Psoas muscle (tissue), 7 donors: ENCODE measurements at regions not wholly inside any gene's neighbourhood (a gene's known extent, or its start where the extent isn't known, plus 50 kb on each side); places are given as distances from the start of the nearest gene placed in this dataset.

Experiments
- ATAC-seq, 4 donors: fragments of 200-7000 bp; cut with Tn5 transposase; one replicate each; pipeline ENCODE4 v1.9.1; 2020; ENCODE audit warnings: moderate library complexity in 3 of 4, mild to moderate bottlenecking in 2 of 4
- DNase-seq, 2 donors: peaks; one replicate each; pipeline ENCODE4 v3.0.0-alpha.2; 2020
- H3K27ac ChIP-seq: fragments of 200-600 bp; one replicate; pipeline ENCODE4 v1.8.0; 2022
- H3K27me3 ChIP-seq, 3 donors: fragments of 200-600 bp in 1 of 3; one replicate each; pipeline versions ENCODE4 v1.6.1 to v1.8.0; 2013 to 2022; ENCODE audit warnings: low read length in 2 of 3, mild to moderate bottlenecking in 2 of 3, moderate library complexity in 1 of 3; ENCODE audit not compliant: insufficient read depth in 3 of 3
- H3K36me3 ChIP-seq, 2 donors: fragments of 200-600 bp in 1 of 2; one replicate each; pipeline versions ENCODE4 v1.6.1 to v1.8.0; 2013 to 2022; ENCODE audit warnings: low read depth in 1 of 2, mild to moderate bottlenecking in 1 of 2, moderate library complexity in 1 of 2; ENCODE audit not compliant: insufficient read depth in 1 of 2
- H3K4me1 ChIP-seq: fragments of 200-600 bp; one replicate; pipeline ENCODE4 v1.8.0; 2022
- H3K4me3 ChIP-seq: fragments of 200-600 bp; one replicate; pipeline ENCODE4 v1.8.0; 2022; ENCODE audit warnings: mild to moderate bottlenecking
- H3K9me3 ChIP-seq: fragments of 200-600 bp; one replicate; pipeline ENCODE4 v1.8.0; 2022
- WGBS, 3 donors: extraction: QIAGEN DNeasy Blood & Tissue Kit; methylation state at CpG; one replicate each; pipeline versions ENCODE4 v1.1.6 to v1.1.7; 2013; 5-methylcytosine and 5-hydroxymethylcytosine counted together
- intact Hi-C, 2 donors: fragments of 100-400 bp; cut with DNase I; formaldehyde crosslinking; loops; one replicate each; pipeline versions ENCODE4 v1.11.0 to v1.14.2; 2022
- TF ChIP-seq, protein P1 (sequence below): fragments of 200-600 bp; IDR thresholded peaks from one replicate; pipeline ENCODE4 v1.8.0; 2022; ENCODE audit warnings: antibody characterized with exemption
- donor health status: healthy with polysubstance abuse.
- donor health status: DM: no; HTN: no; CAD: no; lungs with moderate emphysema.
- donor health status: Bipolar disorder and iron deficiency.
- donor health status: healthy.
- donor health status: DM: yes; HTN: yes; CAD: no.
- donor health status: DM: no; HTN: no; CAD: no.
- donor health status: DM: yes; HTN: yes; CAD: no.

DNA sequence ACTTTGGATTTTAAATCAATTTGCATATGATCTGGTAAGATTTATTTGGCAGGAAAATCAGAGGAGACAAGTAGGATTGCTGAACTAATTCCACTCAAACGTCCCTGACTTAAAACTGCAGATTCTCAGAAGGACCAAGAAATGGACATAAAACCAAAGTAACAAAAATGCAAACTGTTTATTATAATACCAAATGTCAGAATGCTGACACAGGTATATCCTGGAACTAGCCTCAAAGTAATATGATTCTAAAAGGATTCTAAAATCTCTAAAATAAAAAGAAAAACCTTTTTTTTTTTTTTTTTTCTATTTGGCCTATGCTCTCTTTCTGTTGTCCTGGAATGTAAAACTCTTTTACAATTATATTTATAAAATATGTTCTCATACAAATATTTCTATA lies 74.4 kb upstream of the BTBD3 start:
- intact Hi-C loops: no loop called here
- ATAC-seq: no peak
- Histone ChIP-seq H3K36me3 (no peaks in the 10 kb centered on the region), H3K27me3 (no peaks in the 10 kb centered on the region), H3K4me1 (no peaks in the 10 kb centered on the region), H3K4me3 (no peak overlapping the region), H3K9me3 (no peaks in the 10 kb centered on the region), H3K27ac (no peak overlapping the region)
- no peak for DNase-seq
- 25 to 47% (median 38%) methylated on average over 1 of the region's 1 CpG for WGBS, 3 donors
- TF ChIP-seq, protein P1, sequence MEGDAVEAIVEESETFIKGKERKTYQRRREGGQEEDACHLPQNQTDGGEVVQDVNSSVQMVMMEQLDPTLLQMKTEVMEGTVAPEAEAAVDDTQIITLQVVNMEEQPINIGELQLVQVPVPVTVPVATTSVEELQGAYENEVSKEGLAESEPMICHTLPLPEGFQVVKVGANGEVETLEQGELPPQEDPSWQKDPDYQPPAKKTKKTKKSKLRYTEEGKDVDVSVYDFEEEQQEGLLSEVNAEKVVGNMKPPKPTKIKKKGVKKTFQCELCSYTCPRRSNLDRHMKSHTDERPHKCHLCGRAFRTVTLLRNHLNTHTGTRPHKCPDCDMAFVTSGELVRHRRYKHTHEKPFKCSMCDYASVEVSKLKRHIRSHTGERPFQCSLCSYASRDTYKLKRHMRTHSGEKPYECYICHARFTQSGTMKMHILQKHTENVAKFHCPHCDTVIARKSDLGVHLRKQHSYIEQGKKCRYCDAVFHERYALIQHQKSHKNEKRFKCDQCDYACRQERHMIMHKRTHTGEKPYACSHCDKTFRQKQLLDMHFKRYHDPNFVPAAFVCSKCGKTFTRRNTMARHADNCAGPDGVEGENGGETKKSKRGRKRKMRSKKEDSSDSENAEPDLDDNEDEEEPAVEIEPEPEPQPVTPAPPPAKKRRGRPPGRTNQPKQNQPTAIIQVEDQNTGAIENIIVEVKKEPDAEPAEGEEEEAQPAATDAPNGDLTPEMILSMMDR: no peak

DNA sequence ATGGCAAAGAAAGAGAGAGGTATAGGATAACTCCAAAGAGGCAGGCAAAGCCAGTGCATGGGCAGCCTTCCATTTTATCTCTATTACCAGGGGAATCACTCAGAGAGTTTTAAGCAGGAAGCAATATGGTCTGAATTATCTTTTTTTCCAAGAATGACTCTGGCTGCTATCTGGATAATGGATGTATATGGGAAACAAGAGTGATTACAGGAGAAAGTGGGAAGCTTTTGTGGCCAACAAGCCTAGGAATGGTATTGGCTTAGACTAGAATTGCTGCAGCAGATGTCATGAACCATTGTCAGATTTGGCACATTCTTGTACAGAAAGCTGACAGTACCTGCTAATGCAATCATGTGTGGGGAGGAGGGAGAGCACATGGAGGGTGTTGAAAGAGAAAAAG lies 73.0 kb upstream of the BTBD3 start:
- Histone ChIP-seq H3K36me3 (no peaks in the 10 kb centered on the region), H3K4me1 (no peaks in the 10 kb centered on the region), H3K27me3 (no peaks in the 10 kb centered on the region), H3K4me3 (no peak overlapping the region), H3K27ac (no peak overlapping the region), H3K9me3 (no peaks in the 10 kb centered on the region)
- no peak for DNase-seq
- intact Hi-C loops: no loop called here
- TF ChIP-seq, protein P1: no peak
- no peak for ATAC-seq

DNA sequence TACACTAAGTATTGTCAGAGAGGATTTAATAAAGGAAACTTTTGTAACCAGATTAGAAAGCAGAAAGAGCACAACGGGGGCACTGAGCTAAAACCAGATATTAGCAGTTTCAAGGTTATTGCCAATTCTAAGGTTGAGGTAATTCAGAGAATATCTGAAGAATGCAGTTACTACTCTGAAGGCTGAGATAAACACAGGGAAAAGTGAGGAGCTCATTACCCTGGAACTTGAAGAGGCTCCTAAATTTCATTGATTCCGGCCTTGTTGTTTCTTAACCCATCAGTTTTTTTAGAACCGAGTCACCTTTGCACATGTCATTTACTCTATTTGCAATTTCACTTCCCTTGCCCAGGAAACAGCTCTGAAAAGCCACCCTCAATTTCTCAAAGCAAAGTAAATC lies 72.4 kb upstream of the BTBD3 start:
- intact Hi-C loops: no loop called here
- ATAC-seq (no peak), DNase-seq (no peak)
- no peak overlapping the region for H3K27ac ChIP-seq
- no peaks in the 10 kb centered on the region for H3K27me3 ChIP-seq
- H3K4me3 ChIP-seq: no peak overlapping the region
- H3K4me1 ChIP-seq: no peaks in the 10 kb centered on the region
- TF ChIP-seq, protein P1: no peak
- H3K9me3 ChIP-seq: no peaks in the 10 kb centered on the region
- 75 to 78% (median 76%) methylated on average over 3 of the region's 3 CpGs for WGBS, 3 donors
- H3K36me3 ChIP-seq: no peaks in the 10 kb centered on the region

DNA sequence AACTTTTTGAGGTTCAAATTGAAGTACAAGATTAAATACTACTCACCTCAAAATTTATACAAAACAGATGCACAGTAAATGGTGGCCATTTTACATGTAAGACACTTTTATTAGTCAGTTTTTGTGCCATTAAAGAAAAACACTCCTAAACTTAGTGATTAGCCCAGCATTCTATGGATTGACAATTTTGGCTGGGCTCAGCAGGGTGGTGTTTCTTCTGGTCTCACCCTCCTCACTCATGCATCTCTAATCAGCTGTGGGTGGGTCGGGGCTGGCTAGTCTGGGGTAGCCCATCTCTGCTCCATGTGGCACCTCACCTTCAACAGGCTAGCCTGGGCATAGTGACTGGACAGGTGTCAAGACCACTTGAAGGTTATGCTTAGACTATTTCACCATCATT lies 71.6 kb upstream of the BTBD3 start:
- no peak overlapping the region for H3K27ac ChIP-seq
- no peaks in the 10 kb centered on the region for H3K27me3 ChIP-seq
- H3K4me1 ChIP-seq: no peaks in the 10 kb centered on the region
- ATAC-seq: no peak
- no peaks in the 10 kb centered on the region for H3K36me3 ChIP-seq
- WGBS, 3 donors: 73 to 87% (median 80%) methylated on average over 1 of the region's 1 CpG
- no peaks in the 10 kb centered on the region for H3K9me3 ChIP-seq
- DNase-seq: no peak
- intact Hi-C loops: no loop called here
- no peak overlapping the region for H3K4me3 ChIP-seq
- TF ChIP-seq, protein P1: no peak

DNA sequence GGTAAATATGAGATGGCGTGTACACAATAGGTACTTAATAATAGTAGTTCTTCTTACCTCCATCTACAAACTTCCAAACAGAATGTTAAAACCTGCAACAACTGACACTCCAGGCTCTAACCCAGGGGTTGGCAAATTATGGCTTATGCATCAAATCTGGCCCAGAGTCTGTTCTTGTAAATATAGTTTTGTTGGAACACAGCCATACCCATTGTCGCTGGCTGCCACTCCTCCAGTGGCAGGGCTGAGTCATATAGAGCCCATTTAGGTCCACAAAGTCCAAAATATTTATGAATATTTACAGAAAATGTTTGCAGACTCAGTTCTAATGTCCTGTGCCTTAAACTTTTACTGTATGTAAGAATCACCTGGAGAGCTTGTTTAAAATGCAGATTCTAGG lies 69.9 kb upstream of the BTBD3 start:
- intact Hi-C loops: no loop called here
- 86 to 89% (median 87%) methylated on average over 2 of the region's 2 CpGs for WGBS, 3 donors
- DNase-seq (no peak), ATAC-seq (no peak)
- Histone ChIP-seq H3K4me3 (no peak overlapping the region), H3K36me3 (no peaks in the 10 kb centered on the region), H3K27ac (no peak overlapping the region), H3K27me3 (no peaks in the 10 kb centered on the region), H3K4me1 (no peaks in the 10 kb centered on the region), H3K9me3 (no peaks in the 10 kb centered on the region)
- TF ChIP-seq, protein P1: no peak
